ENCODE measurements at regions not wholly inside any gene's neighbourhood (a gene's known extent, or its start where the extent isn't known, plus 50 kb on each side); places are given as distances from the start of the nearest gene placed in this dataset.

DNA sequence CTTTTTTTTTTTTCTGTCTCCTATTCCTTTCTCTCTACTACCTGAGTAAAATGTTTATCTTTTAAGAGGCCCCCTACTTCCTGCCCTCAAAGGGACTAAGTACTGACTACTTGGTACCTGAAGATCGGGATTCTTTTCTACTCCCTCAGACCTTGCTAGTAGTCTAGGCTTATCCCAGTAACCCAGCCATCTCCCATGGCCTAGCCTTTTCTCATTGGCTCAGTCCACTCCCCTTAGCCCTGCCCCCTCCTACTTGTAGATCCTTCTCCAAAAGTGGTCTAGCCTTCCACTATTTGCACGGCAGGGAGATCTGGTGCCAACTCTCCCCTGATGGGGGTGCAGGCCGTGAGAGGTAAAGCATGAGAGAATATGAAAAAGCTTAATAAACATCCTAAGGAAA, 133.7 kb downstream of the RCN1 start:
- TF ChIP-seq, protein P1, sequence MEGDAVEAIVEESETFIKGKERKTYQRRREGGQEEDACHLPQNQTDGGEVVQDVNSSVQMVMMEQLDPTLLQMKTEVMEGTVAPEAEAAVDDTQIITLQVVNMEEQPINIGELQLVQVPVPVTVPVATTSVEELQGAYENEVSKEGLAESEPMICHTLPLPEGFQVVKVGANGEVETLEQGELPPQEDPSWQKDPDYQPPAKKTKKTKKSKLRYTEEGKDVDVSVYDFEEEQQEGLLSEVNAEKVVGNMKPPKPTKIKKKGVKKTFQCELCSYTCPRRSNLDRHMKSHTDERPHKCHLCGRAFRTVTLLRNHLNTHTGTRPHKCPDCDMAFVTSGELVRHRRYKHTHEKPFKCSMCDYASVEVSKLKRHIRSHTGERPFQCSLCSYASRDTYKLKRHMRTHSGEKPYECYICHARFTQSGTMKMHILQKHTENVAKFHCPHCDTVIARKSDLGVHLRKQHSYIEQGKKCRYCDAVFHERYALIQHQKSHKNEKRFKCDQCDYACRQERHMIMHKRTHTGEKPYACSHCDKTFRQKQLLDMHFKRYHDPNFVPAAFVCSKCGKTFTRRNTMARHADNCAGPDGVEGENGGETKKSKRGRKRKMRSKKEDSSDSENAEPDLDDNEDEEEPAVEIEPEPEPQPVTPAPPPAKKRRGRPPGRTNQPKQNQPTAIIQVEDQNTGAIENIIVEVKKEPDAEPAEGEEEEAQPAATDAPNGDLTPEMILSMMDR (IDR thresholded peaks at IDR 0.05), result no peak
- no peak for TF ChIP-seq POLR2A (IDR thresholded peaks at IDR 0.05)
